ENCODE measurements at regions not wholly inside any gene's neighbourhood (a gene's known extent, or its start where the extent isn't known, plus 50 kb on each side); places are given as distances from the start of the nearest gene placed in this dataset.

DNA sequence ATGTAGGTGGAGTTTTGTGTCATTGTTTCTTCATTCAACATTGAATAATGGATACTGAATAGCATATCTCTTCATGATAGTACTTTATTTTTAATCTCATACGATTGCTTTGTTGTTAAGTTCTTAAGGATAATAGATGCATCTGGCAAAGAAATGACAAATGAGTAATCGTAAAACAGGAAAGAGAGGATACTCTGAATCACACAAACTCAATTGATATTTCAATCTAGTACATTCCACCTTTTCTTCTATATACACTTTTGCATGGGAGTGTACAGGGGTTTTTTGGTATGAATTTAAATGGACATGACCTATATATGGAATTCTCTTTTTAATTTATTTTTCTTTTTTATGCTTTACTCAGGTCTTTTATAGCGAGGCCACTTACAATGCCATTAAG, 186.9 kb upstream of the STK26 start:
- no peaks in the 10 kb centered on the region for H3K9me3 ChIP-seq (ENCODE audit: control insufficient read depth, low read length)
- H3K4me3 ChIP-seq (ENCODE audit: insufficient read depth in 1 of 2, low read depth in 1 of 2, low read length in 2 of 2) = no peak overlapping the region
- H2BK120ac ChIP-seq (ENCODE audit: low read depth, low read length) = no peak overlapping the region
- H3K23ac ChIP-seq (ENCODE audit: low read length in 2 of 2) = no peak overlapping the region
- no peak overlapping the region for H4K8ac ChIP-seq (ENCODE audit: low read length)
- H3K4ac ChIP-seq (ENCODE audit: low read depth in 1 of 2, low read length in 2 of 2) = no peak overlapping the region
- peaks cover 2% of the 10 kb centered on the region for H3K4me1 ChIP-seq (ENCODE audit: control insufficient read depth, insufficient read depth, low read depth, low read length)
- no peak overlapping the region for H3K18ac ChIP-seq (ENCODE audit: low read depth in 1 of 2, low read length in 2 of 2)
- H2BK5ac ChIP-seq (ENCODE audit: low read depth, low read length, poor library complexity, severe bottlenecking) = no peak overlapping the region
- no peak overlapping the region for H2BK12ac ChIP-seq (ENCODE audit: low read length in 2 of 2)
- no peaks in the 10 kb centered on the region for H3K36me3 ChIP-seq (ENCODE audit: control insufficient read depth in 1 of 2, insufficient read depth in 2 of 2, low read depth in 1 of 2, low read length in 2 of 2)
- no peak overlapping the region for H3K4me2 ChIP-seq (ENCODE audit: low read length, poor library complexity, severe bottlenecking)
- no peak overlapping the region for H3K27ac ChIP-seq (ENCODE audit: low read length, poor library complexity, severe bottlenecking)
- no peak for DNase-seq
- no peak overlapping the region for H2AFZ ChIP-seq (ENCODE audit: low read depth, low read length)
- no CpG with 5 or more reads among the region's 3 CpGs for WGBS
- H3K79me1 ChIP-seq (replicated peaks; ENCODE audit: low read length, poor library complexity, severe bottlenecking) = no peaks in the 10 kb centered on the region
- no peak overlapping the region for H2AK5ac ChIP-seq (ENCODE audit: low read length, severe bottlenecking)
- no peak overlapping the region for H3K14ac ChIP-seq (ENCODE audit: low read length in 2 of 2)
- no peak overlapping the region for H3K9ac ChIP-seq (ENCODE audit: low read length)
- H4K91ac ChIP-seq (ENCODE audit: low read length) = no peak overlapping the region
- peaks cover 0 to 10% of the 10 kb centered on the region in 2 experiments for H3K27me3 ChIP-seq (ENCODE audit: control insufficient read depth in 1 of 2, insufficient read depth in 1 of 2, low read length in 2 of 2)
- no peak overlapping the region for H2BK15ac ChIP-seq (ENCODE audit: low read depth, poor library complexity, severe bottlenecking)

DNA sequence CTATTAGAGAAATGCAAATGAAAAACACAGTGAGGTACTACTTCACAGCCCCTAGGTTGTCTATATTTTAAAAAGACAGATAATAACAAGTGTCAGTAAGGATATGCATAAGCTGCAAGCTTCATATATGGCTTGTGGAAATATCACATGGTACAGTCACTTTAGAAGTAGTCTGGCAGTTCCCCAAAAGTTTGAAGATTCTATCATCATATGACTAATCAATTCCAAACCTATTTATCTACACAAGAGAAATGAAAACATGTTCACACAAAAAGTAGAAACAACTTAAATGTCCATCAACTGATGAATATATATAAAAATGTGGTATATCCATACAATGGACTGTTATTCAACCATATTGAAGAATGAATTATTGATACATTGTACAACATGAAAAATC, 185.8 kb upstream of the STK26 start:
- no peak overlapping the region for H3K23ac ChIP-seq (ENCODE audit: low read length in 2 of 2)
- no peak overlapping the region for H2AK5ac ChIP-seq (ENCODE audit: low read length, severe bottlenecking)
- peaks cover 0 to 20% of the 10 kb centered on the region in 2 experiments for H3K27me3 ChIP-seq (ENCODE audit: control insufficient read depth in 1 of 2, insufficient read depth in 1 of 2, low read length in 2 of 2)
- no peak overlapping the region for H3K14ac ChIP-seq (ENCODE audit: low read length in 2 of 2)
- no peak overlapping the region for H2BK15ac ChIP-seq (ENCODE audit: low read depth, poor library complexity, severe bottlenecking)
- no peak overlapping the region for H2BK5ac ChIP-seq (ENCODE audit: low read depth, low read length, poor library complexity, severe bottlenecking)
- no peaks in the 10 kb centered on the region for H3K79me1 ChIP-seq (replicated peaks; ENCODE audit: low read length, poor library complexity, severe bottlenecking)
- no peak overlapping the region for H4K8ac ChIP-seq (ENCODE audit: low read length)
- H3K4me1 ChIP-seq (ENCODE audit: control insufficient read depth, insufficient read depth, low read depth, low read length) = peaks cover 4% of the 10 kb centered on the region
- no peak overlapping the region for H3K18ac ChIP-seq (ENCODE audit: low read depth in 1 of 2, low read length in 2 of 2)
- H2AFZ ChIP-seq (ENCODE audit: low read depth, low read length) = no peak overlapping the region
- H2BK12ac ChIP-seq (ENCODE audit: low read length in 2 of 2) = no peak overlapping the region
- H3K4ac ChIP-seq (ENCODE audit: low read depth in 1 of 2, low read length in 2 of 2) = no peak overlapping the region
- no peak overlapping the region for H2BK120ac ChIP-seq (ENCODE audit: low read depth, low read length)
- H4K91ac ChIP-seq (ENCODE audit: low read length) = no peak overlapping the region
- H3K27ac ChIP-seq (ENCODE audit: low read length, poor library complexity, severe bottlenecking) = no peak overlapping the region
- H3K36me3 ChIP-seq (ENCODE audit: control insufficient read depth in 1 of 2, insufficient read depth in 2 of 2, low read depth in 1 of 2, low read length in 2 of 2) = no peaks in the 10 kb centered on the region
- no peaks in the 10 kb centered on the region for H3K9me3 ChIP-seq (ENCODE audit: control insufficient read depth, low read length)
- DNase-seq = no peak
- no peak overlapping the region for H3K4me3 ChIP-seq (ENCODE audit: insufficient read depth in 1 of 2, low read depth in 1 of 2, low read length in 2 of 2)
- no peak overlapping the region for H3K9ac ChIP-seq (ENCODE audit: low read length)
- H3K4me2 ChIP-seq (ENCODE audit: low read length, poor library complexity, severe bottlenecking) = no peak overlapping the region

DNA sequence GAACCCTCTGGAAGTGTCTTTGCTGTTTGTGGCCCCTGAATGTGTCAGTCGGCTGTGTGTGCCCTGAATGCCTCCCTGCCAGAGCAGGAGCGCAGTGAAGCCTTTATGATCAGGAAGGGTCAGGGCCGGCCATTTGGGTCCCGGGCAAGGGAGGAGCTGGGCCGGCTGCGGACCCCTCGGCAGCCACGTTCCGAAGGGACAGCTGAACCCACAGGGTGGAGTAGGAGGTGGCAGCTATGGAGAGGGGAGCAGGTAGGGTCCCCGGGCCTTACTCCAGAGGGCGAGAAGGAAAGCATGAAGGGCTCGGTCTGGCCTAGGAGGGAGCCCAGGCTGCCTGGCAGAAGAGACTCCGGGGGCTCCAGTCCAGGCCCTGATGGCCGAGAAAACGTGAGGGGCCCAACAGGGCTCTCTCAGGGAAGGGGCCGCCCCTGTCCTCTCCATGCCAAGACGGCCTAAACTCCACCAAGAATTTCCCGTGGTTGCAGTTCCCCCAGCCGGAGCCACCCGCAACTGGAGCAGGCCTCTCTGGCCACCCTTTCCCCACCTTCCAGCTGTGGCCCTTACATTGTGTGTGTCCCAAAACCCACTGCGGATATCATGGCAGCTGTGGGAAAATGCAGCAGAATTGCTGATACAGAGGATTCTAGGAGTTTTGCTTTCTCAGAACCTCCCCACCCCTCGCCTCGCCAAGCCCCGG, 182.2 kb upstream of the STK26 start:
- Histone ChIP-seq H3K79me1 (replicated peaks; ENCODE audit: low read length, poor library complexity, severe bottlenecking) (no peaks in the 10 kb centered on the region), H3K23ac (ENCODE audit: low read length in 2 of 2) (no peak overlapping the region), H3K18ac (ENCODE audit: low read depth in 1 of 2, low read length in 2 of 2) (no peak overlapping the region), H2BK15ac (ENCODE audit: low read depth, poor library complexity, severe bottlenecking) (no peak overlapping the region), H3K4me1 (ENCODE audit: control insufficient read depth, insufficient read depth, low read depth, low read length) (peaks cover 4% of the 10 kb centered on the region), H3K4me3 (ENCODE audit: insufficient read depth in 1 of 2, low read depth in 1 of 2, low read length in 2 of 2) (no peak overlapping the region), H3K27me3 (ENCODE audit: control insufficient read depth in 1 of 2, insufficient read depth in 1 of 2, low read length in 2 of 2) (peaks cover 0 to 38% of the 10 kb centered on the region in 2 experiments), H3K4ac (ENCODE audit: low read depth in 1 of 2, low read length in 2 of 2) (no peak overlapping the region), H4K91ac (ENCODE audit: low read length) (no peak overlapping the region), H2AFZ (ENCODE audit: low read depth, low read length) (no peak overlapping the region), H4K8ac (ENCODE audit: low read length) (peak overlapping the region; percentile 15), H3K36me3 (ENCODE audit: control insufficient read depth in 1 of 2, insufficient read depth in 2 of 2, low read depth in 1 of 2, low read length in 2 of 2) (no peaks in the 10 kb centered on the region), H3K4me2 (ENCODE audit: low read length, poor library complexity, severe bottlenecking) (no peak overlapping the region), H3K14ac (ENCODE audit: low read length in 2 of 2) (no peak overlapping the region), H2BK12ac (ENCODE audit: low read length in 2 of 2) (no peak overlapping the region), H2AK5ac (ENCODE audit: low read length, severe bottlenecking) (no peak overlapping the region), H2BK5ac (ENCODE audit: low read depth, low read length, poor library complexity, severe bottlenecking) (no peak overlapping the region), H2BK120ac (ENCODE audit: low read depth, low read length) (no peak overlapping the region), H3K9me3 (ENCODE audit: control insufficient read depth, low read length) (no peaks in the 10 kb centered on the region), H3K9ac (ENCODE audit: low read length) (no peak overlapping the region), H3K27ac (ENCODE audit: low read length, poor library complexity, severe bottlenecking) (no peak overlapping the region)
- WGBS = 80% methylated on average over 19 of the region's 24 CpGs
- DNase-seq = no peak

DNA sequence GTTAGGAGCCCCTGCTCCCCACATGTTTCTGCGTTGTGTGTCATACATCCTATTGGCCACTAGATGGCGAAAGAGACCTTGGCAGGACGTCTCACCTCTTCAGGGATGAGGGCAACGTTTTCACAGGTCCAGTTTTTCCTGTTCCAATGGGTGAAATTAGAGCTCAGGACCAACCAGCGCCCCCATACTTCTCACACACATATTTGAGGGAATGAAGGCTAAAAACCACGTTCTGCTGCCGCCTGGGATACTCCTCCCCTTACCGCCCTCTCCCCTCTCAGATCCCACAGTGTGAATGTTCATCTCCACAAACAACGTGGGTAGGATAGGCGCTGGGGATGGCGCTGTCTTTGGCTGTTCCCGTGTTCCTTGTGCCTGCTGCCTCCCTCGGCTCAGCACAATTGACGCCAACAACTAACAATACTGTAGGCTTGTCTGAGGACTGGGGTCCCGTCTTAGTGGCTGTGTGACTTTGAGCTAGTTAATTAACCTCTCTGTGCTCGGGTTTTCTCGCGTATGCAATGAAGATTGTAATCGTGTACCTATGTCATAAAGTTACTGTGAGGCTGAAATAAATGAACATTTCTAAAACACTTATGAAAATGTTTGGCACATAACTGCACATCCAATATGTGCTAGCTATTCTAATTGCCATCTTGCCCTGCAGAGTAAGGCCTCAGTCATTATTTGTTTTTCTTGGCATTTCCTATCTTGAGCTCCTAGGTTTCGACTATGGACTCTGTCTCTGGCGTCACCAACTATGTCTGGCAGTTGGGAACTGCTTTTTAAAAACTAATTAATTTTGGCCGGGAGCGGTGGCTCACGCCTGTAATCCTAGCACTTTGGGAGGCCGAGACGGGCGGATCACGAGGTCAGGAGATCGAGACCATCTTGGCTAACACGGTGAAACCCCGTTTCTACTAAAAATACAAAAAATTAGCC, 181.3 kb upstream of the STK26 start:
- peak; percentile 54 for DNase-seq
- H2BK15ac ChIP-seq (ENCODE audit: low read depth, poor library complexity, severe bottlenecking) = no peak overlapping the region
- H3K36me3 ChIP-seq (ENCODE audit: control insufficient read depth in 1 of 2, insufficient read depth in 2 of 2, low read depth in 1 of 2, low read length in 2 of 2) = no peaks in the 10 kb centered on the region
- no peaks in the 10 kb centered on the region for H3K9me3 ChIP-seq (ENCODE audit: control insufficient read depth, low read length)
- H3K79me1 ChIP-seq (replicated peaks; ENCODE audit: low read length, poor library complexity, severe bottlenecking) = no peaks in the 10 kb centered on the region
- H3K23ac ChIP-seq (ENCODE audit: low read length in 2 of 2) = no peak overlapping the region
- no peak overlapping the region for H3K4me3 ChIP-seq (ENCODE audit: insufficient read depth in 1 of 2, low read depth in 1 of 2, low read length in 2 of 2)
- H3K4me2 ChIP-seq (ENCODE audit: low read length, poor library complexity, severe bottlenecking) = no peak overlapping the region
- no peak overlapping the region for H4K8ac ChIP-seq (ENCODE audit: low read length)
- H3K4me1 ChIP-seq (ENCODE audit: control insufficient read depth, insufficient read depth, low read depth, low read length) = peaks cover 4% of the 10 kb centered on the region
- H3K4ac ChIP-seq (ENCODE audit: low read depth in 1 of 2, low read length in 2 of 2) = no peak overlapping the region
- H2AK5ac ChIP-seq (ENCODE audit: low read length, severe bottlenecking) = no peak overlapping the region
- H2BK120ac ChIP-seq (ENCODE audit: low read depth, low read length) = no peak overlapping the region
- H3K18ac ChIP-seq (ENCODE audit: low read depth in 1 of 2, low read length in 2 of 2) = no peak overlapping the region
- H2BK12ac ChIP-seq (ENCODE audit: low read length in 2 of 2) = no peak overlapping the region
- H3K27ac ChIP-seq (ENCODE audit: low read length, poor library complexity, severe bottlenecking) = no peak overlapping the region
- H3K27me3 ChIP-seq (ENCODE audit: control insufficient read depth in 1 of 2, insufficient read depth in 1 of 2, low read length in 2 of 2) = peaks cover 0 to 38% of the 10 kb centered on the region in 2 experiments
- H3K14ac ChIP-seq (ENCODE audit: low read length in 2 of 2) = no peak overlapping the region
- H4K91ac ChIP-seq (ENCODE audit: low read length) = no peak overlapping the region
- WGBS = 59% methylated on average over 21 of the region's 31 CpGs
- H2AFZ ChIP-seq (ENCODE audit: low read depth, low read length) = no peak overlapping the region
- no peak overlapping the region for H3K9ac ChIP-seq (ENCODE audit: low read length)
- no peak overlapping the region for H2BK5ac ChIP-seq (ENCODE audit: low read depth, low read length, poor library complexity, severe bottlenecking)
